Hindlimb muscle (tissue), 1 donor: ENCODE measurements at regions not wholly inside any gene's neighbourhood (a gene's known extent, or its start where the extent isn't known, plus 50 kb on each side); places are given as distances from the start of the nearest gene placed in this dataset.
A peak's percentile ranks its signal among the peaks of the same experiment; 100 is the strongest.

ENCODE experiments used
- DNase-seq: peaks from one replicate; pipeline ENCODE4 v3.0.0-alpha.2; 2013

DNA sequence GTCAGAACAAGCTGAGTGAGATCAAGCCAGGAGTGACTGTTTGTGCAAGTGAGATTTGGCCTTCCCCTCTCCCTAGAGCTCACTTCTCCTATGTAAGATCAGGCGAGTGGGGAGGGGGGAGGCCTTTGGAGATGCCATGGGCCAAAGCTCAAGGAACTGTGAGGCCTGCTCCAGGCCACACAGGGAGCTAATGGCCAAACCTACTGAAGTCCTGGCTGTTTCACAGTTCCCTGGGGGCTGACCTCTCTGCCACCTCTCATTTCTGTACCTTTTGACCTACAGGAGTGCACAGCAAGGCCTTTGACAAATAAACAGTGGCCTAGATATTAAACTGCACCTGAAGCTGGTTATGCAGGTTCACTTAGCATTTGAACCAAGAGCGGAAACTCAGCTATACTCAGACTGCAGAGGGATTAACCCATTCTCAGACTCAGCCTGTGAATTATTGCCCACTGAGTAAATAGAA is 235.0 kb upstream of the NT5C1B start:
- DNase-seq, result no peak

DNA sequence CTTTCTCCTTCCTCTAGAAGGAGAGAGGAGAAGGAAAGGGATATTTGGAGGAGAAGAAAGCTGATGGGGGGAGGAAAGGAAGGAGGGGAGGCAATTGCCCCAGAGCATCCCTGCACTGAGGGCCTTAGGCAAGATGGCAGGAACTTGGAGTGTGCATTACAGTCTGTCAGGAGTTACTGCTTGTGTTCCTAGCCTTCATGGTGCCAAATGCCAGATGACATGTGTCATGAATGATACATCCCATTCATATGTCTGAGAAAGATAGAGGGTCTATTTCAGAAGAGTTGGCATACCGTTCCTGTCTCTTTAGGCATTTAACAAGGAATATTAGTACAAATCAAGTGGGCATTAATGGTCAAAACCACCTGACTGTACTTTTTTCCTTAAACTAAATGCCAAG is 232.1 kb upstream of the NT5C1B start:
- no peak for DNase-seq

- DNase-seq, result no peak
Observed at GRCh38 chr2:18820966-18821365, 231.6 kb upstream of the NT5C1B start.

DNA sequence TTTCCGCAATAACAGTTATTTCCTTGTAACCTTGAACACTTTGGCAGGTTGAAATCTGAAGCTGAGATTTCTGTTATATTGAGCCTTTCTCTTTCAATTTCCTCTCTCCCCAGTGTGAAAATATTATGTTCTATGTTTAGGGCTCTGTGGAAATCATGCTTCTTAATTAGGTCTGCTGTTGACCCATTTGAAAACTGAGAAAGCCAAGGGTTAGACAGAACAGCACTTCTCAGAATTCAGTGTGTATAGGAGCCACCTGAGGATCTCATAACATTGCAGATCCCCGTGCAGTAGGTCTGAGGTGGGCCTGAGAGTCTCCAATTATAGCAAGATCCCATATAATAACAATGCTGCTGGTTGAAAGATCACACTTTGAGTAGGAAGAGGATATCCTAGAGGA is 230.2 kb upstream of the NT5C1B start:
- no peak for DNase-seq

DNA sequence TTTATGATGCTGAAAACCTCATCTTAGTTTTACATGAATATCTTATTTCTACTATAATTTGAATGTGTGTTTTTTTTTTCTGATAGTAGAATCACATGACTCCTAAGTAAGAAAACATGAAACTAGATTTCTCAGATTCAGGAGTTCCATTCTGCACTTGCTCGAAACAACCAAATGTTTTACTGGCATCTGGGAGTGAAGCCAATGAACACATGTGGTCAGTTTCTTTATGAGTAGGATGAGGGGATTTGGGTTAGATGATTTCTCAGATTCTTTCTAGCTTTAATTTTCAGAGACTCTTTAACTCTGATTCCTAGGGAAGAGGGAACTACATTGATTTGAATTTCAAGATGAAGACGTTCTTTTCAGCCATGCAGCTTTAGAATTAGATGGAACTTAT is 225.0 kb upstream of the NT5C1B start:
- no peak for DNase-seq

DNA sequence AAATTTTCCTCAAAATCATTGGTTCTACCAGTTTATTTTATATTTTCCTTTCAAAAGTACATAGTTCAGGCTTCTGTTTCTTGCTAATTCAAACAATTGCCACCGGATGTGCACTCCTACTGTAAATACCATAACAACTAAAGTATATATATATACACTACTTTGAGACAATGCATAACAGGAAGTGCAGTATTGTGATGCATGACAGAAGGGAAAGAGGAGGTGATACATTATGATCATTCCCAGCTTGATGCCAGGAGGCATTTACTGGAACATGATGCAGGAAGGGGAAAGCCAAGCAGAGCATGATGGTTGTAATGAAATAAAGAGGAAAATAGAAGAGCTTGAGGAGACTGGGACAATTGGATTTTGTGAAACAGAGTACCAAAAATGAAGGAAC is 215.2 kb upstream of the NT5C1B start:
- DNase-seq, result no peak

DNA sequence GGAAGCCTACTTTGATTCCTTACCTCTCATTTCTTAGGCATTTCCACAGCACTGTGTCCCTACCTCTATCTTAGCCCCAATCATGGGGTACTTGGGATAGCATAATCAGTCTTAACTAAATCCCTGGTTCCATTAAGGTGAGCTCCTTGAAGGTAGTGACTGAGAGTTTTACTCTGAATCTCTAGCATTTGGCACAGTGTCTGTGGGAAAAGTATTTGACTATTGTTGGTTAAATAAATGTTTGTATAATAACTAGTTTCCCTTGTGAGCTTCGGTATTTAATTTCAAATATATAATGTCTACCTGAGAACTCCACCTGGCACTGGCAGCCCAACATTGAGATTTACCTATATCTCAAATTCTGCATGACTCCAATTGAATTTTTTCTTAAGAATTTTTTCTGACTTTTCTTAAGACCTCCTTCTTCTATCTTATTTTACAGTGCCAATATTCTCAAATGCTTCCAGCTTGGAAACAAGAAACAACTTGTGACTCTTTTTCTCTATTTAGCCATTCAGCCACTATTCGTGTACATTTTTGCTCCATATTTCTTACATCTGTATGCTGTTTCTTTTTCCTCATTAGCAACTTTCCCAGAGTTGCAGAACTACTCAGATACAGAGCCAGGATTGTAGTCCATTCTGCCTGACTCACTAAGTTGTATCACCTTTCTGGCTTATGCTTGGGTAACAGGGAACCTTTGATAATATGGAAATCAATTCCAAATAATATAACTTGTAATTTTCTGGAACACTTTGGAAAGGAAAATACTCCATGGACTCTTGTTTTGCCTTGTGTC is 214.0 kb upstream of the NT5C1B start:
- no peak for DNase-seq

DNA sequence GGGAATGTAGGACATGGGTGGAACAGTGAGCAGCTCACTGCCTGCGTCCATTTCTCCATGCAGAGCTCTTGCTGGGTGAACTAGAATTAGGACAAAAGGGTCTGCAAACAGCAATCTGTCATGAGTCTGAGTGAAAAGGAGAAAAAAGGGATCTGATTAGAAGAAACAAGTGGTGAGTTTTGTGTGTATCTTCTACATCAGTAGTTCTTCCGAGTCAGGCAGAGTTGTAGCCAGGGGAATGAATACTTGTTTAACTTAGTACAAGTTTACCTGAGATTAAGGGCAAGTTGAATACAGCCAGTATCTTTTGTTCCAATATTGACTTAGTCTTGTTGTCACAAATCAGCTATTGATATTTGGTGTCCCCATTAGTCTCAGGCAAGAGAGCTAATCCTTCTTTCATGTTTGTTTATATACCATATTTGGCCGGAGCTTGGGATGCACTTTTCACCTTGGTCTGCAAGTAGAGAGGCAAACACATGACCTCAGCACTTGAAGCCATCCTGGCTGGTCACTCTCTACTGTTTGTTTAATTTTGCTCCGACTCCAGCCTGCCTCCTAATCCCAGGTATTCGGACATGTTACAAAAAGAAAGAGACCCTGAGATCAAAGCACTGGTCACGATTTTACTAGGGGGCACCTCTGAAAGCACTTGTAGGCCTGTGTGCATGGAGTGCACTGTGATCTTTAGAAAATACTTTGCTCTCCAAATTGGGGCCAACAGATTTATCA is 211.0 kb upstream of the NT5C1B start:
- DNase-seq, result no peak

DNA sequence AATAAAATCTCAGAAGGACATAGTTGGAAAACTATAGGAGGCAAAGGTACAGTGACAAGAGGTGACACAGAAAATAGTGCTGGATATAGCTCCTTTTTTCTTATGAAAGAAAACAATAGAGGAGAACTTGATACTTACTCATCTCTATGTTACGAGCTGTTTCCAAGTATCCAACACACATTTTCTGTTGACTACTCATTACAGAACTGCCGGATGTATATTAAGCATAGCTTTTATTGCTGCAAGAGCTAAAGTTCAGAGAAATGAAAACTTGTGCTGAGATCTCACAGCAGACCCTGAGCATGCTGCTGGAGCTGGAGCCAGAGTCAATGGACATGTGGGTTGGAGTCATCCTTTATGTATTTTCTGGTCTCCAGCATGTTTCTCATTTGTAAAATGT is 210.0 kb upstream of the NT5C1B start:
- DNase-seq, result no peak

- no peak for DNase-seq
Observed at GRCh38 chr2:18797133-18797845, 207.9 kb upstream of the NT5C1B start.

DNA sequence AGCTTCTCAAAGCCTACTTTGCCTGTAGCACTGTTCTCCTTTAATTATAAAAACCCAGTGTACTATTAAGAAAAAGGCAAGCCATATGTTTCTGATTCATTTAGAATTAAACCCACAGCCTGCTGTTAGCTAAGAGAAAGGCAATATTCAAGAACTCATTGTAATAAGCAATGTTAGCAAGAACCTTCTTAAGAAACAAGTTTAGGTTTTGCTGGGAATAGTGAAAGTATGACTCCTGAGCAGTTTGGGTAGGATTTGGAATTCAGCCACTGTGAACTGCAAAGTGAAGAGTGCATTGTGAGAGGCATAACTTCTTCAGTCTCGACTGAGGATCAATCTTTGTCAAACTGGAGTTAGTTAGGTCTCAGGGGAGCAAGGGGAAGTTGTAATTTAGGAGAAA is 206.5 kb upstream of the NT5C1B start:
- DNase-seq, result no peak

DNA sequence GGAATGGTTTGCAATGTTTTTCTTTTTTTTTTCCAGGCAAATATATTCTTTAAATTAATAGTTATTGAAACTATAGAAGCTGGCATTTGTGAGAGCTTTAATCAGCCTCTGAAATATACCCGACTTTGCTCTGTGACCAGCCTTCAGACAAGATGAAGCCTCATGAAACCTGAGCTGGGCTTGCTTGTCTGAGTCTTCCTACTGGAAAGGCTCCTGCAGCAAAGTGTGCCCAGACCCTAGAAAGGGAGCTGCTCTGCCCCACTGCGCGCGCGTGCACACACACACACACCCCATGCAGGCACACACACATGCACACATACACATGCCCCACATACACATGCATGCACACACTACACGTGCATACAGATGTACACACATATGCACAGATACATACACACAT is 203.3 kb upstream of the NT5C1B start:
- no peak for DNase-seq

- no peak for DNase-seq
Observed at GRCh38 chr2:18792226-18792629, 202.9 kb upstream of the NT5C1B start.

DNA sequence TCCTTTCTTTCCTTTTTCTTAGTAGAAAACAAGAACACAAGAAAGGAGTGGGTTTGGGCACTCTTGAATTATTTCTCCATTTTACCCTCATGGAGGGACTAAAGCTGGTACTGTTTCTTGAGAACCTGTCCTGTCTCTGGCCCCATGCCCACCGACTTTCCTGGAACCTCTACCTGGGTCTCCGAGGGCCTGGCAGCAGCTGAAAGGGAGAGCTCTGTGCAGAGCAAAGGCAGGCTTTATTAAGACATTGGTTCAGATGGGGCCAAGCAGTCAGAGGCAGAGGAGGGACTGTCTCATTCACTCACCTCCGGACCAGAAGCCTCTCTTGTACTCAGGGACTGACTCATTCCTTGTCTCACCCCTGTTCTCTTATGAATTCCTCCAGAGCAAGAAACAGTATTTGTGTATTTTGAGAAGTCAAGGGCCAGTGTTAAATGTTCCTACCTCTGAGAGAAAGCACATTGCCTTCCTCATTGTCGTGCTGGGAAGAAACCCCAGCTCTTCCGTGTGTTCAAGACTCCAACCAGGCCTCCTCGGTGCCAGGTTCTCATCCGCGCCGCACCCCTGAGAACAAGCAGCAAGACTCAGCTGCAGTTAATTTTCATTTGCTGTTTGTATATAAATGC is 201.9 kb upstream of the NT5C1B start:
- DNase-seq, result no peak

GRCh38 chr2:18790509-18791171 is 201.3 kb upstream of the NT5C1B start:
- no peak for DNase-seq

DNA sequence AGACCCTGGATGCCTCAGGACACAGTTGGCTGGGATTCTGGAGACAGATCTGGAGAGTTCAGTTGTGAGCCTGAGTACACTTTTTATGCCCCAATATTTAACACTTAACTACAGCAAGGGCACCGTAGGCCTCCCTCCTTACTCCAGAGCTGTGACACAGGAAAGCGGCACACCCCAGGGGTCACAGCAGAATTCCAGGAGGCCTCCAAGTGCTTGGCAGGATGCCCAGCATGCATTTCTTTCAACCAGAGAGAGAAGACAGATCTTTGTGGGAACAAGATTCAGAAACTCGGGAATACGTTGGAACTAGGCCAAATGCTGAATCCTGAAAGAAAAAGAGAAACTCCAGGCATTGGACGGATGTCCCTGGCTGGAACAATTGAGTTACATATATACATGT is 199.2 kb upstream of the NT5C1B start:
- DNase-seq, result peak; percentile 34

GRCh38 chr2:18787726-18788125 is 198.4 kb upstream of the NT5C1B start:
- no peak for DNase-seq

- no peak for DNase-seq
Observed at GRCh38 chr2:18784245-18784644, 194.9 kb upstream of the NT5C1B start.

DNA sequence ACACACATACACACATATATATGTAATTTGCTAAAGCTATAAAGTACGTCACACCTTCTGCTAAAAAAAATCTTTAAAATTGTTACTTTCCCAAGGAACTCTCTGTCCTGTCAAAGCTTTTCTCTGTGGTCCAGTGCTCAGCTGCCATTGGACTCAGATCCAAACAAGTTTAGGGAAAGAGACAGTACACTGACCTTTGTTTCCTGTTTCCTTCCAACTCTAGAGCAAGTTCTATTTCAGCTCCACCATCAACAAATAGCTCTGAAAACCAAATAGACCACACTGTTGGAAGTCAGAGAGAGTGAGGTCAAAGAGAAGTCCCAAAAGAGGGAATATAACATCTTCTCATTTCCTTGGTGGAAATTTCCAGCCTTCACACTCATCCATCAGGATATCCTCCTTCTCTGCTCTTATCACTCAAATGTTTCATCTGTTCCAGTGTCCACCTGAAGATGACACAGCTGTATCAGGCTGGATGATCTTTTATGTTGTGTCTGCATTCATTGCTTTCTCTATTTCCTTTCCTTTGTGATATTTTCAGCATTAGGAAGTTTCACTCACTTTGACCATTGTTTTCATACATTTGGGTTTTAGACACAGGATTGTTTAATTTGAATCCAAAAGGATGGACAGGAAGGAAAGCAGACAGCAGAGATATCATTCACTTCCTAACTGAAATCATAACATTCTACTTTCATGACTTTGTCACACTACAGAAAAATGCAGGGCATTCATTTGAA is 192.3 kb upstream of the NT5C1B start:
- DNase-seq, result no peak

DNA sequence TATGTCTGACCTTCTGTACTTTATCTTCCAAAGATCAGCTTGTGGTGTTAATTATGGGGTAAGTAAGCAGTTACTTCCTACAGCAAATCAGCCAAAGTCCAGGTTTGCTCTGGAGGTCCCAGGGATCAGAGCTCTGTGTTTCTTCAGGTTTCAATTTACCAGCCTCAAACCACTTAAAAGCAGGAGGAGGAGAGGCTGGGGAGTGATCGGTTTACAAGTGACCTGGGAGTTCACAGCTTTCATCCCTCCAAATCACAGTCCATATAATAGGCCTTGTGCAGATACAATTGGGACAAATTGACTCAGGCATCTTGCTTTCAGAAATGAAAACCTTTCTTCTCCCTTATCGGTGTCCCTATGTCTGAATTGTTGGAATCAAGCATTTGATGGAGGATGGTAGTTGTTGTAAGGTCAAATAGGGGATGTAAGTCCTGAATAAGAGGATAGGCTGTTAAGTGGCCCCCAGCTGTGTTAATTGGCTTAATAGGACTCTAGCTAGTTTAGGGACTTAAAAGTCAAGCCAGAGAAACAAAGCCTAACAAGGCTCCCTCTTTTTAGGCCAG is 188.0 kb upstream of the NT5C1B start:
- DNase-seq, result no peak

DNA sequence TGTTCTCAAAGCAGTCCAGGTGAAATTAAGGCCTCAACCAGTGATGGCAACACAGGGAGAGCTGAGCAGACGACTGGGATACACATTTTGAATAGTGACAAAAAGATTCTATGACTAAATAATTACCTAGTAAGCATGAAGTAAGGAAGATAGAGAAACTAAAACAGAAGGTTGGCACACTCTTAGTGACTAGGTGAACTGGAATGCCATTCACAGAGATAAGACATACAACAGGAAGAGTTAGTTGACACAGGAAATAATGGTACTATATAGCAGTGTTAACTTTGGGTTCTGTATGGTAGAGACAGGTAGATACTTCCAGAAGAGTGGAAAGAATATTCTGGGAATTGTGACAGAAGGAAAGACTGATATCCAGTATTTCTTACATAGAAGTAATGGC is 181.8 kb upstream of the NT5C1B start:
- DNase-seq, result no peak
